ENCODE measurements at regions not wholly inside any gene's neighbourhood (a gene's known extent, or its start where the extent isn't known, plus 50 kb on each side); places are given as distances from the start of the nearest gene placed in this dataset.

GRCh38 chr16:61309386-61309785 is 726.9 kb downstream of the CDH8 start:
- WGBS (ENCODE audit: low lambda C conversion rate, missing lambda C conversion rate), result 71% methylated on average over 1 of the region's 1 CpG
- Histone ChIP-seq H3K9me2 (replicated peaks; ENCODE audit: insufficient read depth) (no peaks in the 10 kb centered on the region), H3K36me3 (replicated peaks; ENCODE audit: insufficient read depth, low read depth) (no peaks in the 10 kb centered on the region), H3K27ac (no peak overlapping the region), H3K9me3 (ENCODE audit: low read depth) (no peaks in the 10 kb centered on the region), H3K4me3 (no peak overlapping the region), H3K27me3 (no peaks in the 10 kb centered on the region), H3K4me2 (no peak overlapping the region), H3K79me2 (no peaks in the 10 kb centered on the region), H3K4me1 (ENCODE audit: insufficient read depth) (no peaks in the 10 kb centered on the region), H4K20me1 (ENCODE audit: insufficient read depth, poor library complexity, severe bottlenecking) (no peaks in the 10 kb centered on the region), H2AFZ (no peak overlapping the region)
- TF ChIP-seq EZH2 (IDR thresholded peaks at IDR 0.05; ENCODE audit: borderline replicate concordance) (no peak), EZH2phosphoT487 (IDR thresholded peaks at IDR 0.05; ENCODE audit: low read depth, severe bottlenecking, unreplicated experiment) (no peak), CTCF (IDR thresholded peaks at IDR 0.05; ENCODE audit: poor library complexity) (no peak)
- no peak for DNase-seq (ENCODE audit: low spot score)

GRCh38 chr16:61306204-61306603 is 730.0 kb downstream of the CDH8 start:
- no peaks in the 10 kb centered on the region for H3K36me3 ChIP-seq (replicated peaks; ENCODE audit: insufficient read depth, low read depth)

GRCh38 chr16:61296814-61297213 is 739.4 kb downstream of the CDH8 start:
- TF ChIP-seq EZH2phosphoT487 (IDR thresholded peaks at IDR 0.05; ENCODE audit: low read depth, severe bottlenecking, unreplicated experiment) (no peak), CTCF (IDR thresholded peaks at IDR 0.05; ENCODE audit: poor library complexity) (no peak), EZH2 (IDR thresholded peaks at IDR 0.05; ENCODE audit: borderline replicate concordance) (no peak)
- WGBS (ENCODE audit: low lambda C conversion rate, missing lambda C conversion rate), result 75% methylated on average over 3 of the region's 3 CpGs
- H3K4me3 ChIP-seq, result no peak overlapping the region
- no peaks in the 10 kb centered on the region for H3K27me3 ChIP-seq
- no peaks in the 10 kb centered on the region for H3K9me3 ChIP-seq (ENCODE audit: low read depth)
- DNase-seq (ENCODE audit: low spot score), result peak; percentile 5
- no peaks in the 10 kb centered on the region for H3K9me2 ChIP-seq (replicated peaks; ENCODE audit: insufficient read depth)
- no peak overlapping the region for H3K4me2 ChIP-seq
- no peak overlapping the region for H3K27ac ChIP-seq
- no peaks in the 10 kb centered on the region for H3K79me2 ChIP-seq
- H3K36me3 ChIP-seq (replicated peaks; ENCODE audit: insufficient read depth, low read depth), result no peaks in the 10 kb centered on the region
- no peak overlapping the region for H2AFZ ChIP-seq
- H3K4me1 ChIP-seq (ENCODE audit: insufficient read depth), result no peaks in the 10 kb centered on the region
- H4K20me1 ChIP-seq (ENCODE audit: insufficient read depth, poor library complexity, severe bottlenecking), result no peaks in the 10 kb centered on the region

More at GRCh38 chr16:61306204-61306603, 730.0 kb downstream of the CDH8 start:
- no peak for DNase-seq (ENCODE audit: low spot score)
- no peaks in the 10 kb centered on the region for H3K79me2 ChIP-seq
- no peak overlapping the region for H3K27ac ChIP-seq
- no peaks in the 10 kb centered on the region for H4K20me1 ChIP-seq (ENCODE audit: insufficient read depth, poor library complexity, severe bottlenecking)
- no peak overlapping the region for H2AFZ ChIP-seq
- no peak overlapping the region for H3K4me2 ChIP-seq
- H3K4me1 ChIP-seq (ENCODE audit: insufficient read depth), result no peaks in the 10 kb centered on the region
- H3K9me2 ChIP-seq (replicated peaks; ENCODE audit: insufficient read depth), result no peaks in the 10 kb centered on the region
- H3K27me3 ChIP-seq, result no peaks in the 10 kb centered on the region
- H3K9me3 ChIP-seq (ENCODE audit: low read depth), result no peaks in the 10 kb centered on the region
- no peak for TF ChIP-seq EZH2 (IDR thresholded peaks at IDR 0.05; ENCODE audit: borderline replicate concordance)
- no peak for TF ChIP-seq EZH2phosphoT487 (IDR thresholded peaks at IDR 0.05; ENCODE audit: low read depth, severe bottlenecking, unreplicated experiment)
- TF ChIP-seq CTCF (IDR thresholded peaks at IDR 0.05; ENCODE audit: poor library complexity), result no peak
- no peak overlapping the region for H3K4me3 ChIP-seq
- whole genome bisulfite sequencing (ENCODE audit: low lambda C conversion rate, missing lambda C conversion rate), result 92% methylated on average over 6 of the region's 6 CpGs

GRCh38 chr16:61296305-61296704 is 739.9 kb downstream of the CDH8 start:
- Histone ChIP-seq H3K4me1 (ENCODE audit: insufficient read depth) (no peaks in the 10 kb centered on the region), H3K27ac (no peak overlapping the region), H3K4me3 (no peak overlapping the region), H2AFZ (no peak overlapping the region), H3K27me3 (no peaks in the 10 kb centered on the region), H3K79me2 (no peaks in the 10 kb centered on the region), H3K9me3 (ENCODE audit: low read depth) (no peaks in the 10 kb centered on the region), H4K20me1 (ENCODE audit: insufficient read depth, poor library complexity, severe bottlenecking) (no peaks in the 10 kb centered on the region), H3K36me3 (replicated peaks; ENCODE audit: insufficient read depth, low read depth) (no peaks in the 10 kb centered on the region), H3K4me2 (no peak overlapping the region), H3K9me2 (replicated peaks; ENCODE audit: insufficient read depth) (no peaks in the 10 kb centered on the region)
- no peak for DNase-seq (ENCODE audit: low spot score)
- WGBS (ENCODE audit: low lambda C conversion rate, missing lambda C conversion rate), result 93% methylated on average over 7 of the region's 7 CpGs
- TF ChIP-seq EZH2 (IDR thresholded peaks at IDR 0.05; ENCODE audit: borderline replicate concordance) (no peak), CTCF (IDR thresholded peaks at IDR 0.05; ENCODE audit: poor library complexity) (no peak), EZH2phosphoT487 (IDR thresholded peaks at IDR 0.05; ENCODE audit: low read depth, severe bottlenecking, unreplicated experiment) (no peak)

All from hepatocyte (in vitro differentiated cells).